Nucleus accumbens (tissue), 56 donors: ENCODE measurements at regions not wholly inside any gene's neighbourhood (a gene's known extent, or its start where the extent isn't known, plus 50 kb on each side); places are given as distances from the start of the nearest gene placed in this dataset.

ENCODE experiments used
- DNase-seq, 56 donors: peaks; one replicate each; lab custom pipeline; 2025; lab: John Stamatoyannopoulos, UW

- DNase-seq = no peak
Measured at GRCh38 chr3:187821616-187822317, 76.5 kb upstream of the BCL6 start.

DNA sequence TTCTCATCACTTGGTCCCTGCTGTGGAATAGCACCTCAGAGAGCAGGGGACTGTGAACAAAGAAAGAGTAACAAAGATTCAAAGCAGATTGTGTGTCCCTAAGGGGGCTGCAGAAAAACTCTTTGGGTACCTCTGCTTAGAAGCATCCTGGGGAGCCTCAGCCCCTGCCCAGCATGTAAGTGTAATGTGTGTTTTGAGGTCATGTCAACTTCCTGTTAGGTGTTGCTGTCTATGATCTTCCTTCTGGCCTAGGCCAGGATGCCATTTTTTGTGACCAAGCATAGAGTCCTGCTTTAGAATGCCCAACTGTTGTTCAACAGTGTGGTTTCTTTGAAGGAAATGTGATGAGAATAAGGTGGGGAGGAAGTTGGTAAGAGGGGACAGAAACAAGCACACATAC is 77.1 kb upstream of the BCL6 start:
- no peak for DNase-seq

GRCh38 chr3:187823746-187824145 is 78.5 kb upstream of the BCL6 start:
- DNase-seq = no peak

- DNase-seq = no peak
Measured at GRCh38 chr3:187827723-187828122, 82.5 kb upstream of the BCL6 start.

DNA sequence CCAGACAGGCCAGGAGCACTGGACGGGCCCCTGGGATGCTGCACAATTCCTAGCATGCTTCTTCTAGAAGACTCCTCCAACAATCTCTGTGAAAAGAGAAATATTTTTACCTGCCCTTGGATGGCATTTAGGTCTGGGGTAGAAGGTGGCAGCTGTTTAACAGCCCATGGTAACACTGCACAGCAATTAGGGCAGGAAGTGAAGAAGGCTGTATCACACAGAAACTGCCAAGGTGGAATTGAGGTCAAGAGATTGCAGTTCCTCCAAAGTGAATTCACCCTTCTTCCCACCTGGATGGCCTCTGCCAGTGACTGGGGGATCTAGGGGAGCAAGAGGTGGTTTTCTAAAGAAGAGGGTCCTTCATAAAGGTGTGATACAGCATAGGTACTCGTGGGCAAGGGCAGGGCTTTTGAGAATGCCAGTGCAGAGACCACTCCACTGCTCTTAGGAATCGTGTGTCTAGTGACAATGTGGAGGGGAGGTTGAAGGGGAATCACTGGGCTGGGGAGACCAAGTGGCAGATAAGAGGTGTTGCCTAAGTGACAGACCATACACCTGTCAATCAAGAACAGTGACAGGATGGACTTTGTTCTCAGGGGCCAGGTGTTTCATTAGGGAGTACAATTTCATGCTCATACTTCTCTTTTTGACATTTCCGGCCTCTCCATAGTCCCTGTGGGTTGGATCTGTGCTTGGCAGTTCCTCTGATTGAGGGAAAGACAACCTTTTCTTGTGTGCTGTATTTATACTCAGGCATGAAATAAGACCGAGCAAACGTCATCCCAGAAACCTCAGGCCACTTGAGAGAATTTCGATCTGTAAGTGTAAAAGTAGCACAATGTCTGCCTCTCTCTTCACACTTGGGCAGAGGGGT is 83.5 kb upstream of the BCL6 start:
- DNase-seq = no peak

GRCh38 chr3:187830181-187830580 is 84.9 kb upstream of the BCL6 start:
- DNase-seq = no peak

- no peak for DNase-seq
Measured at GRCh38 chr3:187831125-187832051, 86.1 kb upstream of the BCL6 start.

- DNase-seq = no peak
Measured at GRCh38 chr3:187832202-187832601, 86.9 kb upstream of the BCL6 start.

DNA sequence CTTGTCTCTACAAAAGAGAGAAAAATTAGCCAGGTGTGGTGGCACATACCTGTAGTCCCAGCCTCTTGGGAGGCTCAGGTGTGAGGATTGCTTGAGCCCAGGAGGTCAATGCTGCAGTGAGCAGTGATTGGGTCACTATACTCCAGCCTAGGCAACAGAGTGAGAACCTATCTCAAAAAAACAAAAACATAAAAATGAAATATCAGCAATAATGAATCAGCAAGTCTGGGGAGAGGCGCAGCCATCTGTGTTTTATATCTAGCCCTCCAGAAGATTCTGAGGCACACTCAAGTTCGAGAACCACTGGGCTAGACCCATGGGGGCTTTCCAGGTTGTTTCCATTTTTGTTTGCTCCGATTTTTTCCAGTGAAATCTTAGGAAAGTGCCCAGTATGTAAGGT is 88.1 kb upstream of the BCL6 start:
- DNase-seq = no peak

GRCh38 chr3:187833799-187834578 is 88.7 kb upstream of the BCL6 start:
- DNase-seq = no peak

GRCh38 chr3:187836823-187837770 is 91.8 kb upstream of the BCL6 start:
- no peak for DNase-seq

DNA sequence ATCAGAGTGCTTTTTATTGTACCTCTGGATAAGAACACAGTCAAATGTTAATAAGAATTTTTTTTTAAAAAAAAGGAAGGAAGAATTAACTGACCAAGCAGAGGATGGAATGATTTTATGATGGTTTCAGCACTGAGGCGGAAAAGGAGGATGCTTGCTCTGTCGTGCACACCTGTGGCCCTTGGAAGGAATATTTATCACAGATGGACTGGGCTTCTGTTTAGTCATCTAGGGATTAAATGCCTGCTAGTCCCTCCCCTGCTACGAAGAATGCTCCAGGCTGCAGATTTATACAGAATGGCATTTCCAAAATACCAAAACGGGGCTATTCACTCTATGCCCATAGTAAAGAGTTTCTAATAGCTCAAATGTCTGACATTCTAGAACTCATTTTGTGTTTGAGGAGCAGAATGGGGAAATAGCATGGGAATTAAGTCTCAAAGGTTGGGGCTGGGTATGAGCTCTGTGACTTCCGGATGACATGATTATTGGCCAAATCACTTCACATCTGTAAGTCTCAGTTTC is 92.8 kb upstream of the BCL6 start:
- no peak for DNase-seq

DNA sequence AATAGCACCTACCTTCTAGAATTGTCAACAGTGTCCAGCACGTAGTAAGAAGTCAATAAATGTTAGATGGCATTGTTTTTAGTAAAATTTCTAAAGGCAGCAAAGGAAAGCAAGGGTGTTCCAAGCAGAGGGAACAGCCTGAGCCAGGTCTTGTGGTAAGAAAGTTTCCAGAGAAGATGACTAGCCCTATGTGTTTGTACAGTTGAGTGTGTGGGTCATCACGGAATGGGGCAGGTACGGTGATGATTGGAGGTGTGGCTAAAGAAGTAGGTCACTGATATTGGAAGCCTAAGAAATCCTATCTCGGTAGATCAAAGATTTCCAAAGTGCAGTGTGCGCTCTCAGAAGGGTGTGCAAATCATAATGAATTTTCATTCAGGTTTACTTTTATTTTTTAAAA is 94.2 kb upstream of the BCL6 start:
- DNase-seq = no peak

- no peak for DNase-seq
Measured at GRCh38 chr3:187840856-187841255, 95.6 kb upstream of the BCL6 start.

DNA sequence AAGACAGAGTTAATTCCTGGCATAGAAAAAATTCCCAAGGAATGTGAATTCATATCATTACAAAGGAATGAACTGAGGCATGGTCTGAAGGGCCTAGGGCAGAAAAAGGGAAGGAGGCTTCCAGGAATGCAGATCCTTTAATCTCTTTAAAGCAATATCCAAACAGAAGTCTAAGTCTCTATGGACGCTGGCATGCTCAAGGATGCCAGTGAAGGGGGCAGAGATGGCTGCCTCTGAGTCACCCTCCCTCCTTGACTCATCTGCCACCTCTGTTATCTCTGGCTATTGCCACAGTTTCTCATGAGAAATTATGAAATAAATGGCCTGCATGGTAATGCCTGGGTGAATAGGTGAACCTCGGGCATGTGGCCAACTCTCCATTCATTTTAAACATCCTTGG is 96.3 kb upstream of the BCL6 start:
- DNase-seq = no peak

- DNase-seq = peak in 2 of 56 donors; percentile 2
Measured at GRCh38 chr3:187843654-187844053, 98.4 kb upstream of the BCL6 start.

DNA sequence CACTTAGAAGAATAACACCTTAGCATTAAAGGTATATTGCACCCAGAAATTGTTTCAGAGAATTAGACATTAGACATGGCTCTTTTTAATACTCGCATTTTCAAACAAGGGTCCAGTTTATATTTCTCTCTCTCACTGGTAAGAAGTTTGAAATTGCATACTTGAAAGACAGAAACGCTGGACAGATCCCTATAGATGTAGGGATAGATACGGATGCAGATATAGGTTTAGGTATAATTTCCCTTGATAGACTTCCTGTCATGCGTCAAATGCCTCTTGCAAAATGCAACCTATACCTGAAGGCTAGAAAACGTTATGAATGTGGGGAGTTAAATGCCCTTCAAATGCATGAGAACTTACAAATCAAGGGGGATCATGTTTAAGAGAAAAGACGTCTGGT is 99.4 kb upstream of the BCL6 start:
- DNase-seq = no peak

DNA sequence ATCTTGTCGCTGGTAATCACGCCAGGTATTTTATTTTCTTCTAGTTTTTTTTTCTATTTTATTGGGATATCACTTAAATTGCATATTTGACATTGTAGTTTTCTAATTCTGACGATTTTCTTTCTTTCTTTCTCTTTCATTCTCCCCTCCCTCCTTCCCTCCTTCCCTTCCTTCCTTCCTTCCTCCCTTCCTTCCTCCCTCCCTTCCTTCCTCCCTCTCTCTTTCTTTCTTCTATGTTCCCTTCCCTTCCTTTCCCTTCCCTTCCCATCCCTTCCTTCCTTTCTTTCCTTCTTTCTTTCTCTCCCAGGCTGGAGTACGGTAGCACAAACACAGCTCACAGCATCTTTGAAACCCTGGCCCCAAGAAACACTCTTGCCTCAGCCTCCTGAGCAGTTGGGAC is 100.6 kb upstream of the BCL6 start:
- no peak for DNase-seq

DNA sequence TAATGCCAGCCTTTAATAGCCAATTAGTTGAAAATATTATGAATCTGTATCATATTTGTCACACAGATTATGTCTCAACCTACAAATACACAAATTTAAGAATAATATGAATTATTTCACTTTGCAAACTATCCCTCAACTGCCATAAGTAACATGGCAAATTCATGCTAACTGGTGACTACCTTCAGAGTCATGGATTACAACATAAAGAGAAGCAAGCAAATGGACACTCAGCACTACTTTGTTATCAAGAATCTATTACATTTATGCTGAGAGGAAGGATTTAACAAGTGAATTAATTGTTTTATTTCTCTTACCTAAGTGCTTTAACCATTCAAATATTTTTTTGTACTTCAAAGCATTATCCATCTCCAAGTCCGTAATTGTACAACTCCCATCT is 103.1 kb upstream of the BCL6 start:
- DNase-seq = no peak
